ENCODE measurements at regions not wholly inside any gene's neighbourhood (a gene's known extent, or its start where the extent isn't known, plus 50 kb on each side); places are given as distances from the start of the nearest gene placed in this dataset.

- no peaks in the 10 kb centered on the region for H3K36me3 ChIP-seq (ENCODE audit: insufficient read depth, low read length, poor library complexity, severe bottlenecking)
- DNase-seq (ENCODE audit: low spot score): no peak
- H3K4me1 ChIP-seq (ENCODE audit: insufficient read depth, low read length, poor library complexity, severe bottlenecking): peaks cover 8% of the 10 kb centered on the region
- H3K4me3 ChIP-seq (ENCODE audit: low read depth, low read length, poor library complexity, severe bottlenecking): no peak overlapping the region
- ChIA-PET CTCF (no interaction called here), POLR2A (ENCODE audit: low non-redundant PET) (no interaction called here)
- no TSS peak for BruUV-seq (replicated peaks)
- H3K27me3 ChIP-seq (replicated peaks; ENCODE audit: insufficient read depth, low read depth, low read length, poor library complexity): no peaks in the 10 kb centered on the region
- no peak for TF ChIP-seq CTCF (conservative IDR thresholded peaks at IDR 0.05; ENCODE audit: low read depth, low read length)
- no peak for TF ChIP-seq EZH2 (IDR thresholded peaks at IDR 0.05; ENCODE audit: borderline replicate concordance, low read depth, low read length, poor library complexity, severe bottlenecking)
- no peaks in the 10 kb centered on the region for H3K9me3 ChIP-seq (ENCODE audit: low read depth, low read length, poor library complexity, severe bottlenecking)
- intact Hi-C loops (cut with micrococcal nuclease; ENCODE audit: unreplicated experiment): no loop called here
- H3K27ac ChIP-seq (ENCODE audit: low read depth, low read length, poor library complexity, severe bottlenecking): no peak overlapping the region
Observed at GRCh38 chr22:42189761-42190160, 59.2 kb upstream of the CYP2D6 start.

- CTCF ChIA-PET: no interaction called here
- BruUV-seq (replicated peaks): no TSS peak
- H3K4me1 ChIP-seq (ENCODE audit: insufficient read depth, low read length, poor library complexity, severe bottlenecking): peaks cover 8% of the 10 kb centered on the region
- no peaks in the 10 kb centered on the region for H3K36me3 ChIP-seq (ENCODE audit: insufficient read depth, low read length, poor library complexity, severe bottlenecking)
- H3K27me3 ChIP-seq (replicated peaks; ENCODE audit: insufficient read depth, low read depth, low read length, poor library complexity): no peaks in the 10 kb centered on the region
- no peak for DNase-seq (ENCODE audit: low spot score)
- intact Hi-C loops (cut with micrococcal nuclease; ENCODE audit: unreplicated experiment): no loop called here
- H3K9me3 ChIP-seq (ENCODE audit: low read depth, low read length, poor library complexity, severe bottlenecking): no peaks in the 10 kb centered on the region
- POLR2A ChIA-PET (ENCODE audit: low non-redundant PET): no interaction called here
- H3K4me3 ChIP-seq (ENCODE audit: low read depth, low read length, poor library complexity, severe bottlenecking): no peak overlapping the region
- H3K27ac ChIP-seq (ENCODE audit: low read depth, low read length, poor library complexity, severe bottlenecking): no peak overlapping the region
- TF ChIP-seq CTCF (conservative IDR thresholded peaks at IDR 0.05; ENCODE audit: low read depth, low read length) (no peak), EZH2 (IDR thresholded peaks at IDR 0.05; ENCODE audit: borderline replicate concordance, low read depth, low read length, poor library complexity, severe bottlenecking) (no peak)
Observed at GRCh38 chr22:42188808-42189447, 58.3 kb upstream of the CYP2D6 start.

GRCh38 chr22:42187646-42188045 lies 57.0 kb upstream of the CYP2D6 start:
- TF ChIP-seq CTCF (conservative IDR thresholded peaks at IDR 0.05; ENCODE audit: low read depth, low read length) (no peak), EZH2 (IDR thresholded peaks at IDR 0.05; ENCODE audit: borderline replicate concordance, low read depth, low read length, poor library complexity, severe bottlenecking) (no peak)
- peaks cover 8% of the 10 kb centered on the region for H3K4me1 ChIP-seq (ENCODE audit: insufficient read depth, low read length, poor library complexity, severe bottlenecking)
- no peak overlapping the region for H3K27ac ChIP-seq (ENCODE audit: low read depth, low read length, poor library complexity, severe bottlenecking)
- DNase-seq (ENCODE audit: low spot score): no peak
- no peaks in the 10 kb centered on the region for H3K36me3 ChIP-seq (ENCODE audit: insufficient read depth, low read length, poor library complexity, severe bottlenecking)
- no peaks in the 10 kb centered on the region for H3K9me3 ChIP-seq (ENCODE audit: low read depth, low read length, poor library complexity, severe bottlenecking)
- intact Hi-C loops (cut with micrococcal nuclease; ENCODE audit: unreplicated experiment): no loop called here
- H3K27me3 ChIP-seq (replicated peaks; ENCODE audit: insufficient read depth, low read depth, low read length, poor library complexity): no peaks in the 10 kb centered on the region
- ChIA-PET POLR2A (ENCODE audit: low non-redundant PET) (no interaction called here), CTCF (no interaction called here)
- no peak overlapping the region for H3K4me3 ChIP-seq (ENCODE audit: low read depth, low read length, poor library complexity, severe bottlenecking)
- BruUV-seq (replicated peaks): no TSS peak
